ENCODE measurements at regions not wholly inside any gene's neighbourhood (a gene's known extent, or its start where the extent isn't known, plus 50 kb on each side); places are given as distances from the start of the nearest gene placed in this dataset.
"Not testable (repeated sequence)": the region's sequence is repeated elsewhere in the genome, so short reads cannot be mapped to it uniquely, and the experiment has no call there.

DNA sequence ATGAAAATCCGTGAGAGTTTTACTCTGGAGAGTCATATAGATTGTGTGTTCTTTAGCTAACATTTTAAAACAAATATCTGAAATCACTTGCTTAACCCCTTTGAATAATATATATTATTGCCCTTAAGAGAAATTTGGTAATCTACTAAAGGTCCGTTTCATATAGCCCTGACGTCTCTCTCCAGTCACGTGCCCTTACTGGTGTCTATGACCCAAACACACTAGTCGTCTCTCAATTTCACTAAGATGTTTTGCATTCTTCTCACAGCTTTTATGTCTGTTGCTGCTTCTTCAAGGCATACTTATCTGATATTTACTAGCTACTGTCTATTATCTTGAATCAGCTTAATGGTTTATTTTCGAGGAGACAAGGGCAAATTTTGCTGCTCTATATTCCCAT is 409.9 kb downstream of the KCNJ18 start:
- DNase-seq (no peak), ATAC-seq (replicated peaks in 1 of 4) (no peak)
- WGBS (ENCODE audit: insufficient coverage), result no CpG with 5 or more reads among the region's 6 CpGs
- H3K36me3 ChIP-seq (ENCODE audit: control insufficient read depth in 2 of 2, extremely low read depth in 1 of 2, insufficient read depth in 1 of 2, low read length in 1 of 2), result no peaks in the 10 kb centered on the region
- no peaks in the 10 kb centered on the region for H3K9me3 ChIP-seq
- H3K27ac ChIP-seq (ENCODE audit: low read length), result no peak overlapping the region
- ChIA-PET CTCF (no interaction called here), POLR2A (interaction anchor here in 1 of 2 donors (0.6 kb wide), 1 partner anchor 28 kb away, joined by 4 read pairs; no protein-coding TSS in a partner anchor)
- Mint-ChIP-seq H3K9me3 (peaks cover 10 to 16% (median 10%) of the 10 kb centered on the region in 3 donors), H3K27me3 (no peaks in the 10 kb centered on the region), H3K4me1 (no peaks in the 10 kb centered on the region), H3K4me3 (no peak overlapping the region), H3K36me3 (no peaks in the 10 kb centered on the region), H3K27ac (no peak overlapping the region)
- no peaks in the 10 kb centered on the region for H3K27me3 ChIP-seq (replicated peaks in 1 of 2; ENCODE audit: control insufficient read depth in 2 of 2, extremely low read depth in 1 of 2, insufficient read depth in 2 of 2, low read length in 1 of 2)
- H3K4me1 ChIP-seq (ENCODE audit: control insufficient read depth in 1 of 2, extremely low read depth in 1 of 2, insufficient read depth in 2 of 2, low read length in 2 of 2), result no peaks in the 10 kb centered on the region
- H3K4me3 ChIP-seq (ENCODE audit: control insufficient read depth in 1 of 2, extremely low read depth in 1 of 2, low read length in 1 of 2), result no peak overlapping the region

DNA sequence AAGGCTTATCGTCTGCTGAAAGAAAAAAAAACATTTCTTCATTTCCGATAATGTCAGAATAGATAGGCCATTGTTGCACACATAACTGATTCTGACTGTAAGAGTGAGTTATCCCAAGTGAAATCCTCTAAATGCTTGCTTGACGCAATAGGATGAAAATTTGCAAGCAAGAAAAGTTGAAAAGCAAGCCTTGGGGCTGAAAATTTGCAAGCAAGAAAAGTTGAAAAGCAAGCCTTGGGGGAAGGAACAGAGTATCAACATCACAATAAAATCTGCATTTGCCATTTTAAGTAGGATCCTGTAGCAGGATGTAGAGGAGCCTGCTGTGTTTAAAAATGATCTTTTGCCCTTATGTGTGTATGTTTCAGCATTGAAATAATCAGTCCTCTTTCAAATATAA is 424.4 kb downstream of the KCNJ18 start:
- H3K4me1 Mint-ChIP-seq; DNase-seq; H3K9me3 ChIP-seq; H3K36me3 Mint-ChIP-seq; H3K4me3 Mint-ChIP-seq; H3K4me1 ChIP-seq (ENCODE audit: control insufficient read depth in 1 of 2, extremely low read depth in 1 of 2, insufficient read depth in 2 of 2, low read length in 2 of 2); POLR2A ChIA-PET; H3K36me3 ChIP-seq (ENCODE audit: control insufficient read depth in 2 of 2, extremely low read depth in 1 of 2, insufficient read depth in 1 of 2, low read length in 1 of 2); H3K27me3 Mint-ChIP-seq; ATAC-seq (replicated peaks in 1 of 4); H3K27me3 ChIP-seq (replicated peaks in 1 of 2; ENCODE audit: control insufficient read depth in 2 of 2, extremely low read depth in 1 of 2, insufficient read depth in 2 of 2, low read length in 1 of 2); CTCF ChIA-PET; H3K4me3 ChIP-seq (ENCODE audit: control insufficient read depth in 1 of 2, extremely low read depth in 1 of 2, low read length in 1 of 2); H3K27ac ChIP-seq (ENCODE audit: low read length); H3K27ac Mint-ChIP-seq: not testable (repeated sequence)
- H3K9me3 Mint-ChIP-seq, result peaks cover 7 to 11% (median 11%) of the 10 kb centered on the region in 3 donors
- WGBS (ENCODE audit: insufficient coverage), result no CpG with 5 or more reads among the region's 3 CpGs

DNA sequence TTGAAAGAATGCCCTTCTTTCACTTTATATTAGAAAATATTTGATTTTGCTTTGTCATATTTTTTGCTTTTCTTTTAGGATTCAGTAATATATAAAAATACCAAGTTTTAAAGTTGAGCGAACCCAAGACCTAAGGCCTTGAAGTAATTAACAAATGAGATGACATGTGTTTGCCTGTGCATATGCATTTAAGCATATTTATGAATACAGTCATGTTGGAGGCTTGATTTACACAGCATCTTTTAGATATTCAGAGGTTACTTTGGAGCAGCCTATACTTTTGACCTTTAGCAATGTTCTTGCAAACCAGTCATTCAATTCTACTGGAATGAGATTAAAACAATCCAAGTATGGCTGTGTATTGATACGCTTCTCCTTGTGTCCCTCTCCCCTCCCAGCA is 425.1 kb downstream of the KCNJ18 start:
- H3K9me3 ChIP-seq; H3K4me1 Mint-ChIP-seq; H3K36me3 Mint-ChIP-seq; H3K36me3 ChIP-seq (ENCODE audit: control insufficient read depth in 2 of 2, extremely low read depth in 1 of 2, insufficient read depth in 1 of 2, low read length in 1 of 2); POLR2A ChIA-PET; ATAC-seq (replicated peaks in 1 of 4); H3K27me3 Mint-ChIP-seq; H3K27me3 ChIP-seq (replicated peaks in 1 of 2; ENCODE audit: control insufficient read depth in 2 of 2, extremely low read depth in 1 of 2, insufficient read depth in 2 of 2, low read length in 1 of 2); H3K4me3 ChIP-seq (ENCODE audit: control insufficient read depth in 1 of 2, extremely low read depth in 1 of 2, low read length in 1 of 2); H3K4me3 Mint-ChIP-seq; H3K27ac ChIP-seq (ENCODE audit: low read length); H3K4me1 ChIP-seq (ENCODE audit: control insufficient read depth in 1 of 2, extremely low read depth in 1 of 2, insufficient read depth in 2 of 2, low read length in 2 of 2); CTCF ChIA-PET; DNase-seq; H3K27ac Mint-ChIP-seq: not testable (repeated sequence)
- WGBS (ENCODE audit: insufficient coverage), result no CpG with 5 or more reads among the region's 2 CpGs
- peaks cover 7 to 11% (median 8%) of the 10 kb centered on the region in 3 donors for H3K9me3 Mint-ChIP-seq

DNA sequence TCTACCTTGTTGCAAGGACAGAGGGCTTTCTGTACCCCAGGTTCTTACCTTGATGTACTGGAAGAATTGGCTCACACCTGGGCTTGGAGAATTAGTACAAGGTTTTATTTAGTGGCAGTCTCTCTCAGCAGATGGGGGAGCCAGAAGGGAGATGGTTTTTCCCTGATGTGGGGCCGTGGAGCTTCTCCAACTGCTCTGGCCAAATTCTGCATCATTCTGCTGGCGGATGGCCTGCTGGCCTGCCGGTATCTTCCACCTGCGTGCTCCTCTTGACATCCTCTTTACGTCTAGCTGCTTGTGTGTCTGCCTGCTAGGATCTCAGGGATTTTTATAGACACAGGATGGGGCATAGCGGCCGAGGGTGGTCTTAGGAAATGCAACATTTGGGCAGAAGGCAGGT is 426.7 kb downstream of the KCNJ18 start:
- H3K27me3 ChIP-seq (replicated peaks in 1 of 2; ENCODE audit: control insufficient read depth in 2 of 2, extremely low read depth in 1 of 2, insufficient read depth in 2 of 2, low read length in 1 of 2); H3K36me3 ChIP-seq (ENCODE audit: control insufficient read depth in 2 of 2, extremely low read depth in 1 of 2, insufficient read depth in 1 of 2, low read length in 1 of 2); CTCF ChIA-PET; H3K36me3 Mint-ChIP-seq; ATAC-seq (replicated peaks in 1 of 4); H3K4me3 Mint-ChIP-seq; H3K27ac Mint-ChIP-seq; DNase-seq; POLR2A ChIA-PET; H3K9me3 ChIP-seq; H3K4me1 ChIP-seq (ENCODE audit: control insufficient read depth in 1 of 2, extremely low read depth in 1 of 2, insufficient read depth in 2 of 2, low read length in 2 of 2); H3K4me1 Mint-ChIP-seq; H3K4me3 ChIP-seq (ENCODE audit: control insufficient read depth in 1 of 2, extremely low read depth in 1 of 2, low read length in 1 of 2); H3K27ac ChIP-seq (ENCODE audit: low read length); H3K27me3 Mint-ChIP-seq: not testable (repeated sequence)
- WGBS (ENCODE audit: insufficient coverage), result 78% methylated on average over 5 of the region's 7 CpGs
- H3K9me3 Mint-ChIP-seq, result peaks cover 4 to 11% (median 7%) of the 10 kb centered on the region in 3 donors

DNA sequence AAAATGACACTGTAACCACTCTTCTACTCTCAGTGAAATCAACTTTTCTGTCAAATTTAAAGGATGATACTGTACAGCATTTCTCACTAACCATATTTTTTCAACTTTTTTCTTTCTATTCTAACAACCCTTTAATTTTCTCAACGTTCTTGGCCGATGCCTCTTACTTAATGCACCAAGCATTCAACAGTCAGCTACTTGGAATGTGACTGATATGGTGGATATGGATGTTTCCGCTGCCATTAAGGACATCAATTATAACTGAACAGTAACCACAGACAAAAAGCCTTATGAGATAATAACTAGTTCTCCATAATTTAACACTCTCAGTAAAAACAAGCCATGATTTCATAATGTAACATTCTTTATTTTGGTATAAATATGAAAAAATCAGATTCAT is 427.4 kb downstream of the KCNJ18 start:
- H3K27ac ChIP-seq (ENCODE audit: low read length); CTCF ChIA-PET; H3K4me3 ChIP-seq (ENCODE audit: control insufficient read depth in 1 of 2, extremely low read depth in 1 of 2, low read length in 1 of 2); DNase-seq; POLR2A ChIA-PET; H3K27me3 ChIP-seq (replicated peaks in 1 of 2; ENCODE audit: control insufficient read depth in 2 of 2, extremely low read depth in 1 of 2, insufficient read depth in 2 of 2, low read length in 1 of 2); H3K27ac Mint-ChIP-seq; H3K27me3 Mint-ChIP-seq; H3K36me3 ChIP-seq (ENCODE audit: control insufficient read depth in 2 of 2, extremely low read depth in 1 of 2, insufficient read depth in 1 of 2, low read length in 1 of 2); H3K9me3 ChIP-seq; H3K4me1 ChIP-seq (ENCODE audit: control insufficient read depth in 1 of 2, extremely low read depth in 1 of 2, insufficient read depth in 2 of 2, low read length in 2 of 2); H3K4me3 Mint-ChIP-seq; ATAC-seq (replicated peaks in 1 of 4); H3K4me1 Mint-ChIP-seq; H3K36me3 Mint-ChIP-seq: not testable (repeated sequence)
- WGBS (ENCODE audit: insufficient coverage), result no CpG with 5 or more reads among the region's 3 CpGs
- peaks cover 4 to 11% (median 6%) of the 10 kb centered on the region in 3 donors for H3K9me3 Mint-ChIP-seq

DNA sequence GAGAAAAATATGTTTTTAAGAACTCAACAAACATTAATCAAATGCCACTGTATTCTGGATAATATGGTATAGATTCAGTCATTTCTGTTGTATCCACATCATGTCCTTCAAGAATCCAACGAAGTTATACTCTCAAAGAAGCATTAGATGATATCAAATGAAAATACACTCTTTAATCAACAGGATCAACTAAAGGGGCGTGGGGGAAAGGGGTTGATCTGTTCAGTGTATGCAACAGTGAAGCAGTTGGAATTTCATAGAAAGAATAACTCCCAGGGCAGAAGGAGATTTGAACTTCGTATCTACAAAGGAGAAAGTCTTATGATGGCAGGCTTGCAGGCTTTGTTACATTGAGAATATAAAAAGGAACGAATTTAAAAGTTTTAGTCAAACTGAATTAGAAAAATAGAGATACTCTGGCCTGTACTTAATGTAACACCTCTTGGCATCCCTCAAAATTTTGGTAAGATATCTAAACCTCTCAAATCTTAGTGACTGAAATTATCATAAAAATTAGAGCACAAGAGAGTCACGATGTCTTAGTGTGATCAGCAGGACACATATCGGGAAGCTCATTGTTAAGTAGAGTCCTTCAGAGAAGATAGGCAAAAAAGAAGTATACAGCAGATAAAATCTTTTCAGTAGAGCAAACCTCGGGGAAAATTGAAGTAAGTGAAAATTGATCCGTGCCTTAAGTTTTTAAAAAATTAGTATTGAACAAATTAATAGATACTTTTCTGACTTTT is 431.4 kb downstream of the KCNJ18 start:
- Mint-ChIP-seq H3K9me3 (peaks cover 0 to 3% (median 3%) of the 10 kb centered on the region in 3 donors), H3K27ac (no peak overlapping the region), H3K4me3 (no peak overlapping the region), H3K4me1 (no peaks in the 10 kb centered on the region), H3K36me3 (no peaks in the 10 kb centered on the region), H3K27me3 (no peaks in the 10 kb centered on the region)
- Histone ChIP-seq H3K27me3 (replicated peaks in 1 of 2; ENCODE audit: control insufficient read depth in 2 of 2, extremely low read depth in 1 of 2, insufficient read depth in 2 of 2, low read length in 1 of 2) (no peaks in the 10 kb centered on the region), H3K4me3 (ENCODE audit: control insufficient read depth in 1 of 2, extremely low read depth in 1 of 2, low read length in 1 of 2) (no peak overlapping the region), H3K36me3 (ENCODE audit: control insufficient read depth in 2 of 2, extremely low read depth in 1 of 2, insufficient read depth in 1 of 2, low read length in 1 of 2) (no peaks in the 10 kb centered on the region), H3K9me3 (no peaks in the 10 kb centered on the region), H3K27ac (ENCODE audit: low read length) (no peak overlapping the region), H3K4me1 (ENCODE audit: control insufficient read depth in 1 of 2, extremely low read depth in 1 of 2, insufficient read depth in 2 of 2, low read length in 2 of 2) (no peaks in the 10 kb centered on the region)
- WGBS (ENCODE audit: insufficient coverage), result 30% methylated on average over 5 of the region's 8 CpGs
- ChIA-PET POLR2A (no interaction called here), CTCF (no interaction called here)
- ATAC-seq (replicated peaks in 1 of 4), result no peak
- no peak for DNase-seq

DNA sequence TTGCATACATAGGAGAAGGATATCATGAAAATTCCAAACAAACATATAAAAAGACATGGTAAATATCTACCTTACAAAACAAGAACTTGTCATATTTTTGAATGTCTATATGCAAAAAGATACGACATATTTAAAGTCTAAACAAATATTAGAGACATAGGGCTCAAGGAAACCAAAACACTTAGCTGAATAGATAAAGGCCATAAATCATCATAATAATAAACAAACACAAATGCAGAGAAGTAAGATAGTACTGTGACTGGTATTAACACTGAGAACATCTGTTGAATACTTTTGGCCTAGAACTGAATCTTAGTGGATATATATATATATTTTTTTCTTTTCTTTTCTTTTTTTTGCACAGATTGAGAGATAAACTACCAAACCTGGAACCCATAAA is 435.8 kb downstream of the KCNJ18 start:
- no peak overlapping the region for H3K27ac ChIP-seq (ENCODE audit: low read length)
- CTCF ChIA-PET, result no interaction called here
- no peaks in the 10 kb centered on the region for H3K4me1 Mint-ChIP-seq
- H3K27ac Mint-ChIP-seq, result no peak overlapping the region
- H3K9me3 Mint-ChIP-seq, result peaks cover 12 to 20% (median 18%) of the 10 kb centered on the region in 3 donors
- POLR2A ChIA-PET, result no interaction called here
- H3K36me3 Mint-ChIP-seq, result no peaks in the 10 kb centered on the region
- DNase-seq (no peak), ATAC-seq (replicated peaks in 1 of 4) (no peak)
- H3K4me1 ChIP-seq (ENCODE audit: control insufficient read depth in 1 of 2, extremely low read depth in 1 of 2, insufficient read depth in 2 of 2, low read length in 2 of 2), result no peaks in the 10 kb centered on the region
- no peak overlapping the region for H3K4me3 ChIP-seq (ENCODE audit: control insufficient read depth in 1 of 2, extremely low read depth in 1 of 2, low read length in 1 of 2)
- no CpG with 5 or more reads among the region's 1 CpG for WGBS (ENCODE audit: insufficient coverage)
- H3K36me3 ChIP-seq (ENCODE audit: control insufficient read depth in 2 of 2, extremely low read depth in 1 of 2, insufficient read depth in 1 of 2, low read length in 1 of 2), result no peaks in the 10 kb centered on the region
- no peak overlapping the region for H3K4me3 Mint-ChIP-seq
- no peaks in the 10 kb centered on the region for H3K9me3 ChIP-seq
- no peaks in the 10 kb centered on the region for H3K27me3 ChIP-seq (replicated peaks in 1 of 2; ENCODE audit: control insufficient read depth in 2 of 2, extremely low read depth in 1 of 2, insufficient read depth in 2 of 2, low read length in 1 of 2)
- H3K27me3 Mint-ChIP-seq, result no peaks in the 10 kb centered on the region
